ENCODE measurements at regions not wholly inside any gene's neighbourhood (a gene's known extent, or its start where the extent isn't known, plus 50 kb on each side); places are given as distances from the start of the nearest gene placed in this dataset.

- TF ChIP-seq POLR2A (IDR thresholded peaks at IDR 0.05) (no peak), EP300 (IDR thresholded peaks at IDR 0.05) (no peak)
- TF ChIP-seq, protein P1, sequence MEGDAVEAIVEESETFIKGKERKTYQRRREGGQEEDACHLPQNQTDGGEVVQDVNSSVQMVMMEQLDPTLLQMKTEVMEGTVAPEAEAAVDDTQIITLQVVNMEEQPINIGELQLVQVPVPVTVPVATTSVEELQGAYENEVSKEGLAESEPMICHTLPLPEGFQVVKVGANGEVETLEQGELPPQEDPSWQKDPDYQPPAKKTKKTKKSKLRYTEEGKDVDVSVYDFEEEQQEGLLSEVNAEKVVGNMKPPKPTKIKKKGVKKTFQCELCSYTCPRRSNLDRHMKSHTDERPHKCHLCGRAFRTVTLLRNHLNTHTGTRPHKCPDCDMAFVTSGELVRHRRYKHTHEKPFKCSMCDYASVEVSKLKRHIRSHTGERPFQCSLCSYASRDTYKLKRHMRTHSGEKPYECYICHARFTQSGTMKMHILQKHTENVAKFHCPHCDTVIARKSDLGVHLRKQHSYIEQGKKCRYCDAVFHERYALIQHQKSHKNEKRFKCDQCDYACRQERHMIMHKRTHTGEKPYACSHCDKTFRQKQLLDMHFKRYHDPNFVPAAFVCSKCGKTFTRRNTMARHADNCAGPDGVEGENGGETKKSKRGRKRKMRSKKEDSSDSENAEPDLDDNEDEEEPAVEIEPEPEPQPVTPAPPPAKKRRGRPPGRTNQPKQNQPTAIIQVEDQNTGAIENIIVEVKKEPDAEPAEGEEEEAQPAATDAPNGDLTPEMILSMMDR (IDR thresholded peaks at IDR 0.05), result no peak
Measured at GRCh38 chr18:25672490-25672889, 320.5 kb upstream of the ZNF521 start.
